GM23338 (cell line): ENCODE measurements at regions not wholly inside any gene's neighbourhood (a gene's known extent, or its start where the extent isn't known, plus 50 kb on each side); places are given as distances from the start of the nearest gene placed in this dataset.

ENCODE experiments used
- ATAC-seq: fragments of 200-7000 bp; cut with Tn5 transposase; 3 replicates; pipeline ENCODE4 v1.9.1; 2020
- DNase-seq: peaks from one replicate; pipeline ENCODE4 v3.0.0-alpha.2; 2015; ENCODE audit warnings: low spot score
- H2AFZ ChIP-seq: fragments of 200-600 bp; sonication (generic); 2 replicates; pipeline ENCODE4 v1.8.0; 2016; ENCODE audit warnings: antibody characterized with exemption, mild to moderate bottlenecking, moderate library complexity
- H3F3A ChIP-seq: fragments of 200-600 bp; sonication (generic); replicated peaks from 2 replicates; pipeline ENCODE4 v1.8.0; 2017; ENCODE audit warnings: antibody characterized with exemption, mixed run types, low read depth
- H3K27ac ChIP-seq: fragments of 200-600 bp; sonication (generic); 2 replicates; pipeline ENCODE4 v1.6.1; 2016; ENCODE audit warnings: low read depth
- H3K27me3 ChIP-seq: fragments of 200-600 bp; sonication (generic); 2 replicates; pipeline ENCODE4 v1.8.0; 2016; ENCODE audit warnings: mild to moderate bottlenecking, mixed run types, moderate library complexity; ENCODE audit not compliant: insufficient read depth
- H3K36me3 ChIP-seq: fragments of 200-600 bp; sonication (generic); 2 replicates; pipeline ENCODE4 v1.8.0; 2016; ENCODE audit warnings: mild to moderate bottlenecking; ENCODE audit not compliant: insufficient read depth
- H3K4me1 ChIP-seq: fragments of 200-600 bp; sonication (generic); 2 replicates; pipeline ENCODE4 v1.8.0; 2016; ENCODE audit warnings: mild to moderate bottlenecking, moderate library complexity; ENCODE audit not compliant: insufficient read depth
- H3K4me2 ChIP-seq: fragments of 200-600 bp; sonication (generic); 2 replicates; pipeline ENCODE4 v1.7.1; 2017; ENCODE audit warnings: mixed run types
- H3K4me3 ChIP-seq: fragments of 200-600 bp; sonication (generic); 2 replicates; pipeline ENCODE4 v1.6.1; 2016; ENCODE audit warnings: mixed run types
- H3K79me2 ChIP-seq: fragments of 200-600 bp; sonication (generic); replicated peaks from 2 replicates; pipeline ENCODE4 v1.8.0; 2017; ENCODE audit warnings: mild to moderate bottlenecking; ENCODE audit not compliant: insufficient read depth
- H3K9me2 ChIP-seq: fragments of 200-600 bp; sonication (generic); 2 replicates; pipeline ENCODE4 v1.8.0; 2017; ENCODE audit not compliant: insufficient read depth
- H4K20me1 ChIP-seq: fragments of 200-600 bp; sonication (generic); replicated peaks from 2 replicates; pipeline ENCODE4 v1.8.0; 2017; ENCODE audit warnings: mild to moderate bottlenecking; ENCODE audit not compliant: insufficient read depth
- H3K27ac Mint-ChIP-seq: 2 replicates; pipeline ENCODE4 v1.8.0; 2020; ENCODE audit warnings: inconsistent platforms, mild to moderate bottlenecking, moderate library complexity, mixed read lengths
- H3K27me3 Mint-ChIP-seq: 3 replicates; pipeline ENCODE4 v1.8.0; 2022; ENCODE audit warnings: low read depth, mild to moderate bottlenecking, moderate library complexity, mixed read lengths, inconsistent platforms; ENCODE audit not compliant: insufficient read depth, poor library complexity
- H3K36me3 Mint-ChIP-seq: 3 replicates; pipeline ENCODE4 v1.8.0; 2021; ENCODE audit warnings: low read depth, mild to moderate bottlenecking, inconsistent platforms, moderate library complexity, mixed read lengths
- H3K4me1 Mint-ChIP-seq: 3 replicates; pipeline ENCODE4 v1.8.0; 2020; ENCODE audit warnings: mild to moderate bottlenecking, inconsistent platforms, mixed read lengths
- H3K4me3 Mint-ChIP-seq: 3 replicates; pipeline ENCODE4 v1.8.0; 2021; ENCODE audit warnings: moderate library complexity, mild to moderate bottlenecking, inconsistent platforms, mixed read lengths
- H3K9me3 Mint-ChIP-seq: 3 replicates; pipeline ENCODE4 v1.8.0; 2020; ENCODE audit warnings: moderate library complexity, mild to moderate bottlenecking, inconsistent platforms, mixed read lengths
- CREB1 ChIP-seq: fragments of 250-450 bp; sonication (Bioruptor Pico); IDR thresholded peaks from 2 replicates; pipeline ENCODE4 v1.5.0; 2020; ENCODE audit warnings: low read depth, mild to moderate bottlenecking, moderate library complexity
- CTCF ChIP-seq, 2 experiments: fragments of 200-600 bp in 1 of 2; sonication (generic) in 1 of 2; conservative IDR thresholded peaks; 2 replicates each; pipeline versions ENCODE4 v1.5.1 to v1.6.1; 2016 to 2017; ENCODE audit warnings: antibody characterized with exemption in 2 of 2, low read depth in 2 of 2, mild to moderate bottlenecking in 2 of 2, moderate library complexity in 1 of 2
- ETS1 ChIP-seq: IDR thresholded peaks from 2 replicates; pipeline ENCODE4 v1.6.1; 2016; ENCODE audit warnings: antibody characterized with exemption
- EZH2 ChIP-seq: fragments of 200-600 bp; sonication (generic); IDR thresholded peaks from one replicate; pipeline ENCODE4 v1.8.0; 2017; ENCODE audit warnings: antibody characterized with exemption, mild to moderate bottlenecking, low read depth; ENCODE audit not compliant: unreplicated experiment
- EZH2phosphoT487 ChIP-seq: fragments of 200-600 bp; sonication (generic); IDR thresholded peaks from one replicate; pipeline ENCODE4 v1.8.1; 2018; ENCODE audit warnings: antibody characterized with exemption; ENCODE audit not compliant: unreplicated experiment
- JUNB ChIP-seq: IDR thresholded peaks from one replicate; pipeline ENCODE4 v1.6.1; 2016; ENCODE audit warnings: antibody characterized with exemption; ENCODE audit not compliant: unreplicated experiment
- NANOG ChIP-seq: IDR thresholded peaks from 2 replicates; pipeline ENCODE4 v1.6.1; 2016; ENCODE audit warnings: antibody characterized with exemption, borderline replicate concordance
- POLR2AphosphoS5 ChIP-seq: IDR thresholded peaks from 2 replicates; pipeline ENCODE4 v1.6.1; 2016; ENCODE audit warnings: antibody characterized with exemption, low read depth
- ZNF331 ChIP-seq: fragments of 250-450 bp; sonication (Bioruptor Pico); IDR thresholded peaks from 2 replicates; pipeline ENCODE4 v1.5.0; 2020; ENCODE audit warnings: low read depth, mild to moderate bottlenecking, moderate library complexity
- ZNF462 ChIP-seq: fragments of 250-450 bp; sonication (Bioruptor Pico); IDR thresholded peaks from 2 replicates; pipeline ENCODE4 v1.5.0; 2020; ENCODE audit warnings: mild to moderate bottlenecking, moderate library complexity

GRCh38 chr1:222275729-222276465 lies 272.0 kb downstream of the HHIPL2 start:
- Mint-ChIP-seq H3K9me3 (peaks cover 6% of the 10 kb centered on the region; the same call in 1 of the 3 replicates), H3K27ac (no peak overlapping the region), H3K27me3 (peaks cover 2% of the 10 kb centered on the region), H3K4me3 (no peak overlapping the region), H3K4me1 (no peaks in the 10 kb centered on the region; the same call in 2 of the 3 replicates), H3K36me3 (no peaks in the 10 kb centered on the region)
- no peaks in the 10 kb centered on the region for H3K27me3 ChIP-seq
- no peak overlapping the region for H2AFZ ChIP-seq
- no peak overlapping the region for H3K4me2 ChIP-seq
- no peak overlapping the region for H3K27ac ChIP-seq
- no peaks in the 10 kb centered on the region for H4K20me1 ChIP-seq
- no peaks in the 10 kb centered on the region for H3K4me1 ChIP-seq
- DNase-seq (no peak), ATAC-seq (no peak)
- H3K36me3 ChIP-seq = no peaks in the 10 kb centered on the region
- H3K9me2 ChIP-seq = no peaks in the 10 kb centered on the region; the same call in 1 of the 2 replicates
- no peak overlapping the region for H3K4me3 ChIP-seq
- no peaks in the 10 kb centered on the region for H3F3A ChIP-seq
- no peak for TF ChIP-seq EZH2phosphoT487
- no peak for TF ChIP-seq JUNB
- no peak for TF ChIP-seq ZNF462 (CRISPR knock-in tag)
- no peak for TF ChIP-seq POLR2AphosphoS5
- no peak for TF ChIP-seq ZNF331
- TF ChIP-seq ETS1 = no peak
- TF ChIP-seq CREB1 (CRISPR knock-in tag) = no peak
- no peak for TF ChIP-seq CTCF (conservative IDR thresholded peaks at IDR 0.05; ENCODE audit: low read depth in 2 of 2)
- TF ChIP-seq NANOG = no peak
- no peak for TF ChIP-seq EZH2
- H3K79me2 ChIP-seq = no peaks in the 10 kb centered on the region
